Brain microvascular endothelial cell (primary cell): ENCODE measurements at regions not wholly inside any gene's neighbourhood (a gene's known extent, or its start where the extent isn't known, plus 50 kb on each side); places are given as distances from the start of the nearest gene placed in this dataset.
A peak's percentile ranks its signal among the peaks of the same experiment; 100 is the strongest.
"Not testable (repeated sequence)": the region's sequence is repeated elsewhere in the genome, so short reads cannot be mapped to it uniquely, and the experiment has no call there.

Experiments used
- DNase-seq: peaks from one replicate; pipeline ENCODE4 v3.0.0-alpha.2; 2020
- H3K27ac ChIP-seq: fragments of 250-450 bp; sonication (Bioruptor Pico); 2 replicates; pipeline ENCODE4 v1.5.1; 2020; ENCODE audit warnings: mild to moderate bottlenecking, moderate library complexity
- H3K27me3 ChIP-seq: fragments of 250-450 bp; sonication (Bioruptor Pico); replicated peaks from 2 replicates; pipeline ENCODE4 v1.5.1; 2020; ENCODE audit warnings: mild to moderate bottlenecking
- H3K36me3 ChIP-seq: fragments of 250-450 bp; sonication (Bioruptor Pico); replicated peaks from 2 replicates; pipeline ENCODE4 v1.5.1; 2020; ENCODE audit warnings: mild to moderate bottlenecking
- H3K4me3 ChIP-seq: 2 replicates; pipeline ENCODE4 v1.5.1; 2011; ENCODE audit warnings: low read depth, mild to moderate bottlenecking, control low read depth, low read length, moderate library complexity
- in situ Hi-C: cut with HindIII; loops from 2 replicates; pipeline ENCODE4 v1.10.0; 2017; ENCODE audit warnings: low sequenced_read_pairs, low pct_ligation_motif_present
- TF ChIP-seq, protein P1 (sequence below): IDR thresholded peaks from 2 replicates; pipeline ENCODE4 v1.5.1; 2011; ENCODE audit warnings: low read depth, mild to moderate bottlenecking, moderate library complexity, low read length, control low read depth, inconsistent platforms; ENCODE audit errors: missing control alignments

DNA sequence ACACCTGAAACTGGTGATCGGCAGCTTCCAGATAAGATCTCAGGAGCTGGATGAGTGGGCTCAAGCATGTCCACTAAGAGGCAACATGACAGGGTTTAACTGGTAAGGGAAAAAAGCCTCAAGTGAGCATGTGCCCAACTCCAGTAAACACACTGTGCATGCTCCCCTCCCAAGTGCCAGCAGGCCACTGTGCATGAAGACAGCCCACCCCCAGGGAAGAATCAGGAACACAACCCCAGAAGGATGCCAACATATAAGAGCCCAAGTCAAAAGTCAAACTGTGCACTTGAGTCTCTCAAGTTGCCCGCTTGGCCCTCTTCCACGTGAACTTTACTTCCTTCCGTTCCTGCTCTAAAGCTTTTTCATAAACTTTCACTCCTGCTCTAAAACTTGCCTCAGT lies 311.3 kb upstream of the PRKD1 start:
- H3K36me3 ChIP-seq, result no peaks in the 10 kb centered on the region
- H3K27ac ChIP-seq, result no peak overlapping the region
- no peak for DNase-seq
- no peak overlapping the region for H3K4me3 ChIP-seq
- in situ Hi-C loops, result no loop called here
- no peaks in the 10 kb centered on the region for H3K27me3 ChIP-seq
- TF ChIP-seq, protein P1, sequence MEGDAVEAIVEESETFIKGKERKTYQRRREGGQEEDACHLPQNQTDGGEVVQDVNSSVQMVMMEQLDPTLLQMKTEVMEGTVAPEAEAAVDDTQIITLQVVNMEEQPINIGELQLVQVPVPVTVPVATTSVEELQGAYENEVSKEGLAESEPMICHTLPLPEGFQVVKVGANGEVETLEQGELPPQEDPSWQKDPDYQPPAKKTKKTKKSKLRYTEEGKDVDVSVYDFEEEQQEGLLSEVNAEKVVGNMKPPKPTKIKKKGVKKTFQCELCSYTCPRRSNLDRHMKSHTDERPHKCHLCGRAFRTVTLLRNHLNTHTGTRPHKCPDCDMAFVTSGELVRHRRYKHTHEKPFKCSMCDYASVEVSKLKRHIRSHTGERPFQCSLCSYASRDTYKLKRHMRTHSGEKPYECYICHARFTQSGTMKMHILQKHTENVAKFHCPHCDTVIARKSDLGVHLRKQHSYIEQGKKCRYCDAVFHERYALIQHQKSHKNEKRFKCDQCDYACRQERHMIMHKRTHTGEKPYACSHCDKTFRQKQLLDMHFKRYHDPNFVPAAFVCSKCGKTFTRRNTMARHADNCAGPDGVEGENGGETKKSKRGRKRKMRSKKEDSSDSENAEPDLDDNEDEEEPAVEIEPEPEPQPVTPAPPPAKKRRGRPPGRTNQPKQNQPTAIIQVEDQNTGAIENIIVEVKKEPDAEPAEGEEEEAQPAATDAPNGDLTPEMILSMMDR, result no peak

DNA sequence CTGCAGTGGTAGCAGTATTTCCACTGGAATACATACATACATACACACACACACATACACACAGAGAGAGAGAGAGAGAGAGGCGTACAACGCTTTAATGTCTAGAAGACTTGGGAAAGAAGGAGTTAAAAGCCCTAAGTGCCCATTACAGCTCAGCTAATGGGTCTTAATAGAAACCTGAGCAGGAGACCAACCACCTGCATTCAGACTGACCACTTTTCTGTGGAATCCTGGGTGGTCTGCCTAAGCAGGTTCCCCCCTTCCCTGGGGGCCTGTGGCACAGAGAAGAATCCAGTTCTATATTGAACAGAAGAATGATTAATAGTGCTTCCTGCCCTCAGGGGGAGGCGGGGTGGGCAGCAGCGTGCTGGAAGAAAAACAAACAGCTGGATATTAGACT lies 312.4 kb upstream of the PRKD1 start:
- Histone ChIP-seq H3K4me3 (no peak overlapping the region), H3K27ac (no peak overlapping the region), H3K27me3 (no peaks in the 10 kb centered on the region), H3K36me3 (no peaks in the 10 kb centered on the region)
- in situ Hi-C loops, result no loop called here
- no peak for DNase-seq
- TF ChIP-seq, protein P1, result no peak

DNA sequence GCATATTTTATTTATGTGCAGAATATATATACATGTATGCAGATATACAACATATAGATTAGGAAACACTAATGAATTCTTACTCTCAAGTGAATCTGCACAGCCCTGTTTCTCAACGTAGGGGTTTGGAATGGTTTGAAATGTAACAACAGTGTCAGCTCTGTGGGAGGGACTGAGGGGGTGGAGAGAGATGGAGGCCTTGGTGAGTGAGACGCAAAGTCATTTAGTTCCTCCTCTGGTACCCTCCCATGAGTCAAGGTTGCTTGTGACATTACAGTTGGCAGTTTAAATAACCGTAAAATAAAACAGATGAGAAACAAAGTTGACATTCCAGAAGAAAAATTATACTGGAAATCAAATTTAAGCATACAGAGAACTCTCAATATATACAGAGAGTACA lies 313.0 kb upstream of the PRKD1 start:
- Histone ChIP-seq H3K4me3 (no peak overlapping the region), H3K27ac (no peak overlapping the region), H3K36me3 (no peaks in the 10 kb centered on the region), H3K27me3 (no peaks in the 10 kb centered on the region)
- in situ Hi-C loops, result no loop called here
- TF ChIP-seq, protein P1, result no peak
- DNase-seq, result no peak

DNA sequence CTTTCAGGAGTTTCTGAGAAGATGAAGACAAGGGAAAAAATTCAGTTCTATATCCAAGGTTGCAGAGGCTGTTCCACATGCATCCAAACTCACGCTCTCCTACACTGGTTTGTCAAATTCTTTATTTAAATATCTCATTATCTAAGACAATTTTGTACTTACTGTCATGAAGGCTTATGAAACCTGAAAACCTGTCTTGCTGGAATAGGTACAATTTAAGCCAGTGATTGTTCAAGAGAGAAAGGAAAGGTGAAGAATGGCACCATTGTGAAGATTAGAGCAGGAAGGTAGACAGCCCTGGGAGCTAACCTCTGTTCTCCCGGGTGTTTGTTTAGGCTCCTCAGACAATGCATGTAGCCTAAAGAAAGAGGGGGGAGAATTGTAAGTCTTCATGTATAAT lies 315.1 kb upstream of the PRKD1 start:
- TF ChIP-seq, protein P1, result no peak
- DNase-seq, result no peak
- no peak overlapping the region for H3K4me3 ChIP-seq
- H3K36me3 ChIP-seq, result no peaks in the 10 kb centered on the region
- H3K27ac ChIP-seq, result no peak overlapping the region
- no peaks in the 10 kb centered on the region for H3K27me3 ChIP-seq
- in situ Hi-C loops, result no loop called here

DNA sequence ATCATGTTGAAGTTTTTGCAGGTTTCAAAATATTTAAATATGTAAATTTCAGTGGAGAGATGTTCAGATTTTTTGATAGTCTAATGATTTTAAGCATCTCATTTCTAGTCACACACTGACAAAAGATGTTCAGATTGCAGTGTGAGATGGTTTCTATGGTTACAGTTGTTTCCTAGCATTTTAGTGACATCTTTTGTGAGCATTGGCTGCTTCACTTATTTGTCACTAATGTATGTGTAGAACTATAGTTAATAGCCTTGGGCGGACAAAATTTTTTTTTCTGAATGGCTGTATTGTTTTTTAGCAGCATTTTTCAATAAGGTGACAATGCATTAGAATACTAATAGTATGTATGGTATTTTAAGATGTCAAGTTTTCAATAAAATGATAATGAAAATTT lies 315.6 kb upstream of the PRKD1 start:
- no peak for DNase-seq
- no peak overlapping the region for H3K27ac ChIP-seq
- no peaks in the 10 kb centered on the region for H3K36me3 ChIP-seq
- no peak overlapping the region for H3K4me3 ChIP-seq
- H3K27me3 ChIP-seq, result no peaks in the 10 kb centered on the region
- in situ Hi-C loops, result no loop called here
- TF ChIP-seq, protein P1, result no peak

DNA sequence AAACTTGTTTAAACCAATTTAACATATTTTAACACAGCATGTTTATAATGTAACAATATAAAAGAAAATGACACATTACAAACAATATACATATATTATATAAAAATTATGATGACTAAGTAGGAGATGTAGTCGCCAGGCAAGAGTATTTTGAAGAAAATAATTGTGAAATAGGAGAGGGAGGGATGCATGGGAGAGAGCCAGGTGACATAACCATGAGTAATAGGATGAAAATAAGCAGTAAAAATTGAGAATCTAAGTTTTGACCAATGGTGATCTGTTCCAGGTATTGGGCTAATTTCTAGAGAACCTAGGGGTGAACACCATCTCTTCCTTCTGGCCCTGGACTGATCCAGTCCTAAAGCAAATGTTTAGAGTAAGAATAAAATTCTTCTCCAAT lies 315.2 kb upstream of the G2E3 start:
- Histone ChIP-seq H3K27ac (peak overlapping the region; percentile 47), H3K4me3 (no peak overlapping the region), H3K36me3 (no peaks in the 10 kb centered on the region), H3K27me3 (no peaks in the 10 kb centered on the region)
- peak; percentile 43 for DNase-seq
- TF ChIP-seq, protein P1, result no peak
- in situ Hi-C loops, result no loop called here

DNA sequence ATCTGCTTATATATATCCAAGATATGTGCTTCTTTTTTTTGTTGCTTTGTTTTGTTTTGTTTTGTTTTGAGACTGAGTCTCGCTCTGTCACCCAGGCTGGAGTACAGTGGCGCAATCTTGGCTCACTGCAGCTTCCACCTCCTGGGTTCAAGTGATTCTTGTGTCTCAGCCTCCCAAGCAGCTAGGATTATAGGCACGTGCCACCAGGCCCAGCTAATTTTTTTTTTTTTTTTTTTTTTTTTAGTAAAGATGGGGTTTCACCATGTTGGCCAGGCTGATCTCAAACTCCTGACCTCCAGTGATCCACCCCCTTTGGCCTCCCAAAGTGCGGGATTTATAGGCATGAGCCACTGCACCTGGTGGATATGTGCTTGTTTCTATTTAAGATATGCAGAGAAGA lies 314.6 kb upstream of the G2E3 start:
- H3K27me3 ChIP-seq, H3K36me3 ChIP-seq, H3K27ac ChIP-seq, in situ Hi-C loops, H3K4me3 ChIP-seq: not testable (repeated sequence)
- peak; percentile 31 for DNase-seq
